Inflammatory macrophage (primary cell): ENCODE measurements at regions not wholly inside any gene's neighbourhood (a gene's known extent, or its start where the extent isn't known, plus 50 kb on each side); places are given as distances from the start of the nearest gene placed in this dataset.

ENCODE experiments used
- DNase-seq, 2 donors: peaks; one replicate each; pipeline ENCODE4 v3.0.0-alpha.2; 2020 to 2022

- no peak for DNase-seq
Observed at GRCh38 chr11:19321351-19321750, 80.6 kb upstream of the E2F8 start.

- no peak for DNase-seq
Observed at GRCh38 chr11:19320827-19321226, 80.1 kb upstream of the E2F8 start.

- DNase-seq: no peak
Observed at GRCh38 chr11:19316434-19316833, 75.7 kb upstream of the E2F8 start.

- DNase-seq: no peak
Observed at GRCh38 chr11:19315511-19315910, 74.8 kb upstream of the E2F8 start.

GRCh38 chr11:19313140-19313539, 72.4 kb upstream of the E2F8 start:
- no peak for DNase-seq

GRCh38 chr11:19311308-19312030, 70.7 kb upstream of the E2F8 start:
- peak; percentile 37 to 52 for DNase-seq

- DNase-seq: no peak
Observed at GRCh38 chr11:19307498-19307897, 66.8 kb upstream of the E2F8 start.

GRCh38 chr11:19306179-19306944, 65.6 kb upstream of the E2F8 start:
- DNase-seq: no peak

- no peak for DNase-seq
Observed at GRCh38 chr11:19301361-19301760, 60.6 kb upstream of the E2F8 start.

GRCh38 chr11:19294444-19294843, 53.7 kb upstream of the E2F8 start:
- DNase-seq: no peak

- DNase-seq: no peak
Observed at GRCh38 chr11:19291064-19291463, 50.3 kb upstream of the E2F8 start.
